CD4-positive, alpha-beta T cell treated with Interleukin-1 beta for 1 hour (primary cell): ENCODE measurements at regions not wholly inside any gene's neighbourhood (a gene's known extent, or its start where the extent isn't known, plus 50 kb on each side); places are given as distances from the start of the nearest gene placed in this dataset.

ENCODE experiments used
- DNase-seq, 2 donors: peaks; one replicate each; pipeline ENCODE4 v3.0.0-alpha.2; 2020 to 2022

- DNase-seq = no peak
These were observed 56.0 kb upstream of the OR5AK2 start for GRCh38 chr11:56932572-56933220.

DNA sequence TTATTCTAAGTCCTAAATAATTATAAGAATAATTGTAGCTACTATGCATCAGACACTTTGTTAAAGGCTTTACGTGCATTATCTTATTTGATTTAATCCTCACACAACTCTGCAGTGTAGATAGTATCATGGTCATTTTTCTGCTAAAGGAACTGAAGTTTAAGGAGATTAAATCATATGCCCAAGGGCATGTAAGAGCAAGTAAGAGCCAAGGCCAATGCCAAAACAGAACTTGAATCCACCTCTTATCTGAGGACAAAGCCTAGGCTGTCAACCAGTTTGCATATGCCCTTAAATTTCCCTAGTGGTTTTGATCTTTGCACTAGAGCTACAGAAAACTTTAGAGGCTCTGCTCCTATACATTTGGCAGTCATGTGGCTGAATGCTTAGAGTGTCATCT is 65.6 kb upstream of the OR5AK2 start:
- DNase-seq = no peak

DNA sequence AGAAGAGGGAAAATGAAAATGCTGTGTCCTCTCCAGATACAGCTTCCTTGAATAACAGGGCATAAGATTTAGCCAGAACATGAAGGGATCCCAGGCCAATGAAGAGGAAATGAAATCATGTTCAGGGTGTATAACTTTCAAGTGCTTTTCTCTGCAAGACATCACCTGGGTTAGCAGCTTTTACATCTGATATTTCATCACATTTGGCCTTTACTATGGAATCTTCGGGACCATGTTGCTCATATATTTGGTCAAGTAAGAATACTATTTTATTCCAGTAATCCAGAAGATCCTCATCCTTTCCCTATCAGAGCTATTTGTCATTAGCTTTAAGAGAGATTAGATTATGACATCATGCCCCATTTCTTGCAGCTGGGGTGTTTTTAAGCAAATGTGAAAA is 66.3 kb upstream of the OR5AK2 start:
- no peak for DNase-seq

DNA sequence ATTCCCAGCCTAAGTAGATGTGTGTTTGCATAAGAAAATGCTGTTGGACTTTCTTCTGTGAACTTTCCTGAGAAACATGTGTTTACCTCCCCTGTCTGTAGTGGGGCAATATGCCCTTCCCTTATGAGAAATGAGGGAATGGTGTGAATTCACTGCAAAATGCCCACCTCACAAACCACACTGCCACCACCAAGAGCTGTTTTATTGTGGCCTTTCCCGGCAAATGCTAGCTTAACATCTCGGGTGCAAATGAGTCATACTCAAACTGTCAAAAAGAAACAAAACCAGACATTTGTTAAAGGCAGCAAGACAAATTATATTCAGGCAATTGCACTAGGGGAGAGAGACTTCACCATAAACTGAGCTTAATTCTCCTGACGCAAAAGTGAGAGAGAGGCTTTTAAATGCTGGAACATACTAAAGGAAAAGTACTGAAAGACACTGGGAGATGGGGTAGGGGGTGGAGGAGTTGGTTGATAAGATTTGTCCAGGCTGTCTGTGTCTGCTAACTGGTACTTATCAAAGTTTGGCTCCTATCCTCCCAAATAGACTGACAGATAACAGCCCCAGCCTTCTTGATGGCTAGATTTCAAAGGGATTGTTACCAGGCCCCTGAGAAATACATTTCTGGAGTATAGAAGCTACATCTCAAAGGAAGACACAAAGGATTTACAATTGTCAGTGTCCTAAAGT is 70.9 kb upstream of the OR5AK2 start:
- no peak for DNase-seq

DNA sequence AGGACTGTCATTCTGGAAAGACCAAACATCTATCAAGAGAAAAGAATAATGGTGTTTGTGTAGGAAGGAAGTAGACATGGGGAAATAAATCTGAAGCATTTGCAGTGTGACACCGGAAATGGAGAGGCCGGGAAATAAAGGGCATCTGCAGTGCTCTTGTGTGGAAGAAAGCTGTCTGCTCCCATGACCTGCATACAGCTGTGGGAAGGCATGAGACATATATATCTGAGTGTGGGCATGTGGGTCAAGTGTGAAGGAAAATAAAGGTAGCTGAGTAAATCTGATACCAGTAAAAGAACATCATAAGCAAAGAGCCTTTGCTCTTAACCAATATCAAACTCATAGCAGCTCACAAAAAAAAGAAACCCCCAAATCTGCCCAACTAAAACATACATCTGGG is 72.1 kb upstream of the OR5AK2 start:
- no peak for DNase-seq

- no peak for DNase-seq
These were observed 72.6 kb upstream of the OR5AK2 start for GRCh38 chr11:56916162-56916561.

DNA sequence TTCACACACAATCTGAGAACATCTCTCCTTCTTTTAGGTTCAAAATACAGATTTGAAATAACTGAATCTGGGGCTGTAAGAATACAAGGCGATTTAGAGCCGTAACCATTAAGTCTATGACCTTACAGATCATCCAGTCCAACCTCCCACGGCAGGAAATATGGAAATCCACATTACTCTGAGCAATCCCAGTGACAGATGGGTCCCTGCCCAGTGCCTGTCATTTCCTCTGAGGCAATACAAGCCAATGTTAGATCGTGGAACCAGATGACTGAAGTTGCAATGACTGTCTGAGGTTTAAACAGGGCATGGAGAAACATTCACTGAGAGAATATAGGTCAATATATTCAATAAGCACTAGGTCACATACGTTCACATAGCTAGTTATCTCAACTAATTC is 77.4 kb upstream of the OR5AK2 start:
- DNase-seq = no peak

DNA sequence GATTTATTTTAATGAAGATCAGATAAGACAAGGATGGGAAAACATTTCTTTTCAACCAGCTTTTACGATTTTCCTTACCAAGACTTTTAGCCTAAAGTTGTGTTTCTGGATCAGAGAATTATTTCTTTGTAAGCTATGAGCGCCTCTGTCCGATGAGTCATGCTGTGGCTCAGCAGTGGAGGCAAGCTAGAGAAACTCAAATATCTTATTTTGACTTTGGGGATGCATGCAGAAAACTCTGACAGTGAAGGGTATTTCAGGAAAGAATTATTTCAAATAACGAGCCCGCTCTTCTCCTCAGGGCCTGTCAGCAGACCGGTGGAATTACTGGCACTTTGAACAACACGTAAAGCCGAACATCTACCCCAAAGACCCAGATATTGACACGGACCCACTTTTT is 77.9 kb upstream of the OR5AK2 start:
- DNase-seq = no peak

DNA sequence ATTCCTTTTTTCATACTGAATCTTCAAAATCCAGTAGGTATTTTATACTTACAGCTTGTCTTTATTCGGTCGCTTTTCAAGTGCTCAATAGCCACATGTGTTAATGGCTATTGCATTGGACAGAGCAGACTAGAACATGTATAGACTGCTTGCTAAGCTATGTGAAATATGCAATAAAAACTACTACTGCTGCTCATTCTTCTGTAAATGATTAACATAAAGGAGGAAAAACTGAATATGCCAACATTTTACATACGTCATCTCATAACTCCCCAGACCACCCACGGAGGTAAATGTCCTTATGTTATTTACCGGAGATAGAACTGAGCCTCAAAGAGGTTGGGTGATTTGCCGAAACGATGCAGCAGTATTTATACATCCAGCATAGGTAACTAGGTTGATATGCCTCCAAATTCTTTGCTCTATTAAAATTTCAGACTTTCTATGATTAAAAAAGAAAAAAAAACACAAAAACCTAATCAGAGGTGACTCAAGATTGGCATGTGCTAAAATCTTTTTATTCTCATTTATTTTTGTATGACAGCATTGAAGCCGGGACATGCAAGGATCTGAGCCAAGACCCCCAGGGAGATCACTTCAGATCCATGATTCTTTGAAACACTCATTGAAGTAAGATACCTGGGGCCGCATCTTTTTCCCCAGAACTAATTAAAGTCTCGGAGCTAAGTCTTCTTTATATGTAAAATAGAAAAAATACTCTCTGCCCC is 78.5 kb upstream of the OR5AK2 start:
- no peak for DNase-seq

GRCh38 chr11:56909563-56909962 is 79.2 kb upstream of the OR5AK2 start:
- no peak for DNase-seq

- no peak for DNase-seq
These were observed 79.6 kb upstream of the OR5AK2 start for GRCh38 chr11:56909080-56909479.

- no peak for DNase-seq
These were observed 82.0 kb upstream of the OR5AK2 start for GRCh38 chr11:56906683-56907148.

GRCh38 chr11:56905936-56906335 is 82.8 kb upstream of the OR5AK2 start:
- DNase-seq = no peak

GRCh38 chr11:56905442-56905841 is 83.3 kb upstream of the OR5AK2 start:
- DNase-seq = no peak

GRCh38 chr11:56898856-56899255 is 89.9 kb upstream of the OR5AK2 start:
- DNase-seq = no peak

DNA sequence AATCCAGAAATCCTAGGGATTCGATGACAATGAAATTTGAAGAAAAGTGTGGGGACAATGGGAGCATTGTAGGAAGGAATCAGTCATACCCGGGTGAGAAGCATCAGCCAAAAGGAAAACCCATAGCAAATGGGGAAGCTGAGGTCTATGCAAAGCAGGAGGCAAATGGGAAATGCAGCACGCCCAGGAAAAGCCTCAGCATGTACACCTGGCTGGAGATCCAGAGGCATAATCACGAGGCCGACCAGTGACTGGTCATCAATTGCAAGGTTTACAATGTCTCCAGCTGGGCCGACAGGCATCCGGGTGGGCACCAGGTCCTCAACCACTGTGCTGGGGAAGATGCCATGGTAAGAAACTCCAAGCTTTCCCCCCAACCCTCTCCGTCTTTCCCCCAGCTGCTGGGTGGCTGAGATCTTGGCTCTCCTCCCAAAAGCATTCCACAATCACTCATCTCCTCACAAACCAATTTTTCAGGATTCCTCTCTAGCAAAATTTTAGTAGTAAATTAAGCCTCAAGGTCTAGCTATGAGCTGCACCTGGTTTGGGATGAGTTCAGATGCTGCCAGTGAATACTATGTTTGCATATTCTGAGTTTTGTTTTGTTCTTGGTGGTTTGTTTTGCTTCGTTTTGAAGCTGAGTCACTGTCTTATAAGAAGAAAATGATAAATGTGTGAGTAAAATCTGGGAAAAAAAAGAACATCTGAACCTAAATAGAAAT is 98.0 kb upstream of the OR5AK2 start:
- DNase-seq = no peak

DNA sequence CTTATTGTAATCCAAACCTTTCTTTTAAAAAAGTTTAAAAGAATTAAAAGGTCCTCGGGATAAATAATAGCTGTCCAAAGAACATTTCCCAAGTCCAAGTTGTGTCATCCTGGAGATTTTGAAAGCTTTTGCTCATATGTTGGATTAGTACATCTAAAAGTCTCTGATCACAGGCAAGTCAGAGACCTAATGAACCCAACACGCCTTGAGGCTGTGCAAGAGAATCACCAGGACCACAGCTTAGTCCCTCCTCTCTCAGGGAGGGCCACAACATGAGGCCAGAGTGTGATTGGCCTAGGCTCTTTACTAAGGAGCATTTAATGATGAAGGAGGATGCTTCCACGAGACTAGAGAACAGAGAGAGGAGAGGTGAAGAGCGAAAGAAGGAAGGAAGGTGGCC is 98.7 kb upstream of the OR5AK2 start:
- no peak for DNase-seq

- DNase-seq = no peak
These were observed 100.8 kb upstream of the OR5AK2 start for GRCh38 chr11:56887940-56888339.

GRCh38 chr11:56886455-56886854 is 102.3 kb upstream of the OR5AK2 start:
- no peak for DNase-seq

DNA sequence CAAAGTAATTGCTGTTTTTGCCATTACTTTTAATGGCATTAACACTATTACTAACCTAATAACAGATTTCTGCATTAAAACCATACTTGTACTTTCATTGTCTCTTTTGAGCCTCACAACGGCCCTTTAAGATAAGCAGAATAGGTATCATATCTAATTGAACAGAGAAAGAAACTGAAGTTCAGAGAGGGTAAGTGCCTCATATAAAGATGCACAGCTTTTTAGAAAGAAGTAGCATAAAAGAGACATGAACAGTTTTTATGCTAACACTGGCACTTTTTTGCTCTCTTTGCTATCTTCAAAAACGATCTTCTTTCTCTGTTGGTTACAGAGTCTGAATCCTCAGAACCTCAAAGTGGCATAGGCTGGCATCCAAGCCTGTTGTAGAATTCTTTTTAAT is 102.9 kb upstream of the OR5AK2 start:
- DNase-seq = no peak

DNA sequence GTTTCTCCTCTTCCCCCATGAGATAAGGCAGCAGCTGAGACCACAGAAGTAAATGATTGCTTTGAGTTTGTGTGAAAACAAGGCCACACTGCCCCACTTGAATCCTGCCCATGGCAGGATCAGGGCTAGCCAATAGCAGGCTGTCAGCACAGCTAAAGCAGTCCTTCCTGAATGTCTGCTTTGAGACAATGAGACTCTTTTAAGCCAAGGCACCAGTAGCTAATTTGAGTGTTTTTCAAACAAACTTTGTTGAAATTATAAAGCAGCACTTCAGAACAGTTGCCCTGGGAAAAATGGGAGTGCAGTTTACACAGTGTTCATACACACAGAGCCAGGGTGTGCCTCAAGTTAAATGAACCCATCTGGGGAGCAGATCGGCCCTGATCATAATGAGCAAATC is 103.5 kb upstream of the OR5AK2 start:
- no peak for DNase-seq

DNA sequence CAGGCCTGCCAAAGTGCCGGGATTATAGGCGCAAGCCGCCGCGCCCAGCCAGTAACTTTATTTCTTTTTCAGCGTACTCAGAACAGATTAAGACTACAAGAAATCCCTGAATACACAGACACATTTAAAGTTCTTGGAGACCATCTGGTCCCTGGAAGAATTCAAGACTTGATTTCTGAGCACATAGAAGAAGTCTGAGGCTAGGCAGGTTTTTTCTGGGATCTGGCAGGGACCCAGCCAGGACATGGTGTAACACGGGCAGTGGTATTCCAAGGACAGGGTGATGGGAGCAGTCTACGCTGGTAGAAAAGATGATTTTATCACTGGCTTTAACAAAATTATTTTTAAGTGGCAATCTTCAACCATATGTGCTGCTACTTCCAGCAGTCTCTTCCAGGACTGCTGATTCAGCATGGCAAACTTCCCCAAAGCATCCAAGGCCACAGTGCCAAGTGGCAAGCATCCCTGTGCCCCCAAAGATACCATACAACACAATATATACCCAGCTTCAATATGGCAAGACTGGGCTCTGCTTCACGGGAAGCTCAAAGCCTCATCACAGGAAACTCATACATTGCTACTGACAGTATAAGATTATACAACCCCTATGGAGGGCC is 105.2 kb upstream of the OR5AK2 start:
- no peak for DNase-seq
